HepG2 (cell line): ENCODE measurements at regions not wholly inside any gene's neighbourhood (a gene's known extent, or its start where the extent isn't known, plus 50 kb on each side); places are given as distances from the start of the nearest gene placed in this dataset.

Source experiments
- ATAC-seq: fragments of 200-7000 bp; cut with Tn5 transposase; 3 replicates; pipeline ENCODE4 v1.9.1; 2020; ENCODE audit warnings: mild to moderate bottlenecking, moderate library complexity
- BruUV-seq: library from RNA; stranded (reverse); fragments of 400-500 nt; replicated peaks from 2 replicates; lab custom pipeline; 2021; lab: Mats Ljungman, UMichigan
- CTCF ChIA-PET: fragments of 300-600 bp; formaldehyde crosslinking; extraction: SDS; loops from one replicate; lab custom pipeline; 2021; ENCODE audit warnings: low total read pairs, inconsistent platforms, low intra/inter-chr PET ratio; lab: Yijun Ruan, JAX
- POLR2A ChIA-PET: fragments of 350-600 bp; sonication (Branson Sonifier 250); formaldehyde crosslinking; loops from one replicate; lab custom pipeline; 2020; ENCODE audit warnings: antibody characterized with exemption, inconsistent platforms; lab: Yijun Ruan, JAX
- DNase-seq: peaks from one replicate; pipeline ENCODE4 v3.0.0-alpha.2; 2015; ENCODE audit warnings: low spot score
- FAIRE-seq: peaks from 3 replicates; lab custom pipeline; 2011; peaks lifted over from hg19 to GRCh38; lab: Jason Lieb, UNC
- H2AFZ ChIP-seq: one replicate; pipeline ENCODE4 v1.6.1; 2011; ENCODE audit warnings: low read length, inconsistent platforms
- H3K27ac ChIP-seq: fragments of 300-600 bp; 3 replicates; pipeline ENCODE4 v1.8.0; 2011; ENCODE audit warnings: mixed run types, mild to moderate bottlenecking, mixed read lengths, low read length, inconsistent platforms; ENCODE audit not compliant: insufficient read depth; ENCODE audit errors: extremely low read length
- H3K27me3 ChIP-seq, 2 experiments: fragments of 200-600 bp in 1 of 2; 2 replicates in 1 of 2; 3 replicates in 1 of 2; pipeline versions ENCODE4 v1.6.0 to v1.8.0; 2011; ENCODE audit warnings: low read length in 2 of 2, mild to moderate bottlenecking in 2 of 2, moderate library complexity in 2 of 2, inconsistent platforms in 1 of 2; ENCODE audit not compliant: insufficient read depth in 2 of 2, control insufficient read depth in 1 of 2
- H3K36me3 ChIP-seq, 2 experiments: fragments of 200-600 bp in 1 of 2; replicated peaks in 1 of 2; 2 replicates in 1 of 2; 3 replicates in 1 of 2; pipeline versions ENCODE4 v1.5.1 to v1.8.0; 2011; ENCODE audit warnings: low read length in 2 of 2, inconsistent platforms in 1 of 2; ENCODE audit not compliant: insufficient read depth in 2 of 2, control insufficient read depth in 1 of 2
- H3K4me1 ChIP-seq: 2 replicates; pipeline ENCODE4 v1.5.1; 2012; ENCODE audit warnings: low read length, inconsistent platforms; ENCODE audit not compliant: insufficient read depth
- H3K4me2 ChIP-seq: 2 replicates; pipeline ENCODE4 v1.6.0; 2011; ENCODE audit warnings: low read depth, low read length, inconsistent platforms
- H3K4me3 ChIP-seq, 3 experiments: fragments of 200-600 bp in 1 of 3; sonication (generic), shearing (Covaris generic) in 1 of 3; replicated peaks in 1 of 3; 2 replicates each; pipeline ENCODE4 v1.5.1; 2011 to 2016; ENCODE audit warnings: low read length in 3 of 3, inconsistent platforms in 2 of 3, low read depth in 2 of 3, mild to moderate bottlenecking in 2 of 3, control low read depth in 1 of 3, mixed read lengths in 1 of 3; ENCODE audit not compliant: insufficient read depth in 1 of 3
- H3K79me2 ChIP-seq: one replicate; pipeline ENCODE4 v1.6.1; 2011; ENCODE audit warnings: low read length, inconsistent platforms; ENCODE audit not compliant: insufficient read depth
- H3K9ac ChIP-seq: 2 replicates; pipeline ENCODE4 v1.6.0; 2011; ENCODE audit warnings: mild to moderate bottlenecking, low read depth, low read length, inconsistent platforms; ENCODE audit not compliant: insufficient read depth
- H3K9me3 ChIP-seq: 2 replicates; pipeline ENCODE4 v1.5.1; 2012; ENCODE audit warnings: mild to moderate bottlenecking, low read length
- H4K20me1 ChIP-seq: 2 replicates; pipeline ENCODE4 v1.6.0; 2011; ENCODE audit warnings: inconsistent platforms, mild to moderate bottlenecking, low read length, moderate library complexity; ENCODE audit not compliant: insufficient read depth
- AFF4 ChIP-seq: sonication (generic); formaldehyde crosslinking; IDR thresholded peaks from 2 replicates; pipeline ENCODE4 v1.4.0; 2020; ENCODE audit warnings: missing genetic modification reagents
- AHR ChIP-seq: IDR thresholded peaks from 2 replicates; pipeline ENCODE4 v1.6.1; 2018; ENCODE audit warnings: missing genetic modification reagents, missing compliant biosample characterization
- CHD4 ChIP-seq: fragments of 200-600 bp; sonication (generic); IDR thresholded peaks from 2 replicates; pipeline ENCODE4 v1.7.0; 2017; ENCODE audit warnings: mild to moderate bottlenecking, low read length, borderline replicate concordance
- DRAP1 ChIP-seq: IDR thresholded peaks from 2 replicates; pipeline ENCODE4 v1.6.1; 2016; ENCODE audit warnings: missing genetic modification reagents, missing compliant biosample characterization
- KLF6 ChIP-seq: IDR thresholded peaks from 2 replicates; pipeline ENCODE4 v1.8.0; 2016; ENCODE audit warnings: missing biosample characterization, missing genetic modification reagents
- MZF1 ChIP-seq: sonication (generic); formaldehyde crosslinking; IDR thresholded peaks from 2 replicates; pipeline ENCODE4 v1.8.1; 2023; ENCODE audit warnings: mild to moderate bottlenecking, missing genetic modification reagents, borderline replicate concordance
- SRY ChIP-seq: sonication (generic); formaldehyde crosslinking; IDR thresholded peaks from 2 replicates; pipeline ENCODE4 v1.8.0; 2022; ENCODE audit warnings: mild to moderate bottlenecking, missing genetic modification reagents
- U2AF1 ChIP-seq: fragments of 200-400 bp; formaldehyde crosslinking; optimal IDR thresholded peaks from 2 replicates; pipeline ENCODE3; 2017; ENCODE audit warnings: mild to moderate bottlenecking, low read depth, low read length
- XRCC5 ChIP-seq: fragments of 200-400 bp; formaldehyde crosslinking; optimal IDR thresholded peaks from 2 replicates; pipeline ENCODE3; 2017; ENCODE audit warnings: mild to moderate bottlenecking, low read length
- ZBTB39 ChIP-seq: sonication (generic); formaldehyde crosslinking; IDR thresholded peaks from 2 replicates; pipeline ENCODE4 v1.5.0; 2020; ENCODE audit warnings: missing genetic modification reagents
- ZC3H13 ChIP-seq: sonication (generic); formaldehyde crosslinking; IDR thresholded peaks from 2 replicates; pipeline ENCODE4 v1.8.1; 2023; ENCODE audit warnings: mild to moderate bottlenecking, missing genetic modification reagents, moderate library complexity
- ZNF260 ChIP-seq: sonication (generic); formaldehyde crosslinking; IDR thresholded peaks from 2 replicates; pipeline ENCODE4 v1.4.0; 2020; ENCODE audit warnings: missing genetic modification reagents, low read depth, mild to moderate bottlenecking, borderline replicate concordance
- ZNF619 ChIP-seq: sonication (generic); formaldehyde crosslinking; IDR thresholded peaks from 2 replicates; pipeline ENCODE4 v1.4.0; 2020; ENCODE audit warnings: mild to moderate bottlenecking, missing genetic modification reagents
- ZNF782 ChIP-seq: sonication (generic); formaldehyde crosslinking; IDR thresholded peaks from 2 replicates; pipeline ENCODE4 v1.4.0; 2020; ENCODE audit warnings: missing genetic modification reagents, mild to moderate bottlenecking, borderline replicate concordance
- WGBS: methylation state at CpG from one replicate; pipeline ENCODE4 v1.1.6; 2017; ENCODE audit warnings: low lambda C conversion rate; 5-methylcytosine and 5-hydroxymethylcytosine counted together
- in situ Hi-C: cut with HindIII; loops from 2 replicates; pipeline ENCODE4 v1.10.0; 2017; ENCODE audit warnings: low pct_unique_long_range_greater_than_20kb; ENCODE audit not compliant: extremely low pct_ligation_motif_present
- intact Hi-C: fragments of 100-400 bp; cut with micrococcal nuclease; formaldehyde crosslinking; loops from one replicate; pipeline ENCODE4 v1.10.0; 2022; ENCODE audit not compliant: unreplicated experiment
- TF ChIP-seq, protein P1 (sequence below): sonication (generic); formaldehyde crosslinking; conservative IDR thresholded peaks from 2 replicates; pipeline ENCODE4 v1.8.0; 2022; ENCODE audit warnings: missing genetic modification reagents
- TF ChIP-seq, protein P2 (sequence below): sonication (generic); formaldehyde crosslinking; IDR thresholded peaks from 2 replicates; pipeline ENCODE4 v1.4.0; 2020; ENCODE audit warnings: missing genetic modification reagents

GRCh38 chr12:115630136-115630535, 647.4 kb downstream of the MED13L start:
- Histone ChIP-seq H3K4me1 (no peaks in the 10 kb centered on the region), H3K79me2 (no peaks in the 10 kb centered on the region), H3K9ac (no peak overlapping the region), H3K4me3 (no peak overlapping the region), H3K36me3 (no peaks in the 10 kb centered on the region), H2AFZ (no peak overlapping the region), H3K4me2 (no peak overlapping the region), H3K27ac (no peak overlapping the region), H4K20me1 (no peaks in the 10 kb centered on the region), H3K27me3 (no peaks in the 10 kb centered on the region; a peak in 2 of 5 replicates), H3K9me3 (no peaks in the 10 kb centered on the region)
- ChIA-PET POLR2A (no interaction called here), CTCF (no interaction called here)
- no peak for TF ChIP-seq MZF1 (CRISPR knock-in tag)
- no peak for TF ChIP-seq CHD4
- TF ChIP-seq SRY (CRISPR knock-in tag): no peak
- no peak for TF ChIP-seq DRAP1 (CRISPR knock-in tag)
- TF ChIP-seq AFF4 (CRISPR knock-in tag): no peak
- TF ChIP-seq ZNF619 (CRISPR knock-in tag): no peak
- TF ChIP-seq, protein P1, sequence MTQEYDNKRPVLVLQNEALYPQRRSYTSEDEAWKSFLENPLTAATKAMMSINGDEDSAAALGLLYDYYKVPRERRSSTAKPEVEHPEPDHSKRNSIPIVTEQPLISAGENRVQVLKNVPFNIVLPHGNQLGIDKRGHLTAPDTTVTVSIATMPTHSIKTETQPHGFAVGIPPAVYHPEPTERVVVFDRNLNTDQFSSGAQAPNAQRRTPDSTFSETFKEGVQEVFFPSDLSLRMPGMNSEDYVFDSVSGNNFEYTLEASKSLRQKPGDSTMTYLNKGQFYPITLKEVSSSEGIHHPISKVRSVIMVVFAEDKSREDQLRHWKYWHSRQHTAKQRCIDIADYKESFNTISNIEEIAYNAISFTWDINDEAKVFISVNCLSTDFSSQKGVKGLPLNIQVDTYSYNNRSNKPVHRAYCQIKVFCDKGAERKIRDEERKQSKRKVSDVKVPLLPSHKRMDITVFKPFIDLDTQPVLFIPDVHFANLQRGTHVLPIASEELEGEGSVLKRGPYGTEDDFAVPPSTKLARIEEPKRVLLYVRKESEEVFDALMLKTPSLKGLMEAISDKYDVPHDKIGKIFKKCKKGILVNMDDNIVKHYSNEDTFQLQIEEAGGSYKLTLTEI: no peak
- TF ChIP-seq, protein P2, sequence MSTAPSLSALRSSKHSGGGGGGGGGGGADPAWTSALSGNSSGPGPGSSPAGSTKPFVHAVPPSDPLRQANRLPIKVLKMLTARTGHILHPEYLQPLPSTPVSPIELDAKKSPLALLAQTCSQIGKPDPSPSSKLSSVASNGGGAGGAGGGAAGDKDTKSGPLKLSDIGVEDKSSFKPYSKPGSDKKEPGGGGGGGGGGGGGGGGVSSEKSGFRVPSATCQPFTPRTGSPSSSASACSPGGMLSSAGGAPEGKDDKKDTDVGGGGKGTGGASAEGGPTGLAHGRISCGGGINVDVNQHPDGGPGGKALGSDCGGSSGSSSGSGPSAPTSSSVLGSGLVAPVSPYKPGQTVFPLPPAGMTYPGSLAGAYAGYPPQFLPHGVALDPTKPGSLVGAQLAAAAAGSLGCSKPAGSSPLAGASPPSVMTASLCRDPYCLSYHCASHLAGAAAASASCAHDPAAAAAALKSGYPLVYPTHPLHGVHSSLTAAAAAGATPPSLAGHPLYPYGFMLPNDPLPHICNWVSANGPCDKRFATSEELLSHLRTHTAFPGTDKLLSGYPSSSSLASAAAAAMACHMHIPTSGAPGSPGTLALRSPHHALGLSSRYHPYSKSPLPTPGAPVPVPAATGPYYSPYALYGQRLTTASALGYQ (CRISPR knock-in tag): no peak
- TF ChIP-seq AHR: no peak
- no peak for TF ChIP-seq U2AF1
- TF ChIP-seq ZC3H13 (CRISPR knock-in tag): no peak
- no peak for TF ChIP-seq ZNF782 (CRISPR knock-in tag)
- TF ChIP-seq ZNF260 (CRISPR knock-in tag): no peak
- no peak for TF ChIP-seq XRCC5
- TF ChIP-seq KLF6 (CRISPR knock-in tag): no peak
- TF ChIP-seq ZBTB39 (CRISPR knock-in tag): no peak
- FAIRE-seq (no peak), ATAC-seq (no peak), DNase-seq (no peak)
- in situ Hi-C loops: loop anchor here (10.0 kb wide), 1 partner anchor 965 kb away; no protein-coding TSS in a partner anchor
- 53% methylated on average over 8 of the region's 8 CpGs for WGBS
- intact Hi-C loops: loop anchor here (5.0 kb wide), 1 partner anchor 963 kb away; no protein-coding TSS in a partner anchor
- no TSS peak for BruUV-seq
